ENCODE measurements at regions not wholly inside any gene's neighbourhood (a gene's known extent, or its start where the extent isn't known, plus 50 kb on each side); places are given as distances from the start of the nearest gene placed in this dataset.

DNA sequence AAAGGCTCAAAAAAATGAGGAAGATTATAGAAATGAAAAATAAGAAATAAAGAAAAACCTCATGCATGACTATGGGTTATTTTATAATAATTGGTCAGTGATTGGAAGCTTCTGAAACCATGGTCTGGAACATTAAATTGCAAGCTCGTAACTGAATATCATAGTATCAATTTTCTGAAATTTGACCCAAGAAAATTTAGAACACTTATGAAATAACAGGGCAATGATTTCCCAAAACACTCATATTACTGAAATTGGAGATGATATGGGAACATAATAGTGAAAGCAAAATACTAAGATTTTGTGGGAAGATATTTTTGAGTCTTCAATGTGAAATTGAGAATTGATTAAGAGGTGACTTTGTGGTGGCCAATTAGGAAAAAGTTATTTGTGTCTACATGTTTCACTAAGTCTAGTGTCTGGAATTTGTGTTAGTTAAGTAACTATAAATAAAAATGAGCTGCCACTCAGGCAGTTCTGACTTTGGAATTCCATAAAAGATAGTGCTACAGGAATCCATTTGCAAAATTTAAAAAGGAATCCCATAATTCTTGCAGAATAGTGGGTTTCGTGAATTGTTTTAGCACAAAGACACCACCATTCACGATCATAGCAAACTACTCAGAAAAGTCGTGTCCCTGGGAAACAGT is 603.0 kb downstream of the LMO7 start:
- H3K4me3 ChIP-seq (ENCODE audit: low read depth, low read length): no peak overlapping the region
- TF ChIP-seq, protein P1, sequence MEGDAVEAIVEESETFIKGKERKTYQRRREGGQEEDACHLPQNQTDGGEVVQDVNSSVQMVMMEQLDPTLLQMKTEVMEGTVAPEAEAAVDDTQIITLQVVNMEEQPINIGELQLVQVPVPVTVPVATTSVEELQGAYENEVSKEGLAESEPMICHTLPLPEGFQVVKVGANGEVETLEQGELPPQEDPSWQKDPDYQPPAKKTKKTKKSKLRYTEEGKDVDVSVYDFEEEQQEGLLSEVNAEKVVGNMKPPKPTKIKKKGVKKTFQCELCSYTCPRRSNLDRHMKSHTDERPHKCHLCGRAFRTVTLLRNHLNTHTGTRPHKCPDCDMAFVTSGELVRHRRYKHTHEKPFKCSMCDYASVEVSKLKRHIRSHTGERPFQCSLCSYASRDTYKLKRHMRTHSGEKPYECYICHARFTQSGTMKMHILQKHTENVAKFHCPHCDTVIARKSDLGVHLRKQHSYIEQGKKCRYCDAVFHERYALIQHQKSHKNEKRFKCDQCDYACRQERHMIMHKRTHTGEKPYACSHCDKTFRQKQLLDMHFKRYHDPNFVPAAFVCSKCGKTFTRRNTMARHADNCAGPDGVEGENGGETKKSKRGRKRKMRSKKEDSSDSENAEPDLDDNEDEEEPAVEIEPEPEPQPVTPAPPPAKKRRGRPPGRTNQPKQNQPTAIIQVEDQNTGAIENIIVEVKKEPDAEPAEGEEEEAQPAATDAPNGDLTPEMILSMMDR (IDR thresholded peaks at IDR 0.05; ENCODE audit: low read depth, low read length, missing control alignments): no peak
- no peak for DNase-seq (ENCODE audit: low read depth)

- TF ChIP-seq, protein P1 (IDR thresholded peaks at IDR 0.05; ENCODE audit: low read depth, low read length, missing control alignments): no peak
- no peak for DNase-seq (ENCODE audit: low read depth)
- H3K4me3 ChIP-seq (ENCODE audit: low read depth, low read length): no peak overlapping the region
Observed at GRCh38 chr13:76231522-76232167, 595.5 kb downstream of the LMO7 start.

GRCh38 chr13:76229281-76229680 is 593.2 kb downstream of the LMO7 start:
- H3K4me3 ChIP-seq (ENCODE audit: low read depth, low read length): no peak overlapping the region
- TF ChIP-seq, protein P1 (IDR thresholded peaks at IDR 0.05; ENCODE audit: low read depth, low read length, missing control alignments): no peak
- no peak for DNase-seq (ENCODE audit: low read depth)

GRCh38 chr13:76226941-76227340 is 590.8 kb downstream of the LMO7 start:
- no peak for DNase-seq (ENCODE audit: low read depth)
- TF ChIP-seq, protein P1 (IDR thresholded peaks at IDR 0.05; ENCODE audit: low read depth, low read length, missing control alignments): no peak
- H3K4me3 ChIP-seq (ENCODE audit: low read depth, low read length): no peak overlapping the region

DNA sequence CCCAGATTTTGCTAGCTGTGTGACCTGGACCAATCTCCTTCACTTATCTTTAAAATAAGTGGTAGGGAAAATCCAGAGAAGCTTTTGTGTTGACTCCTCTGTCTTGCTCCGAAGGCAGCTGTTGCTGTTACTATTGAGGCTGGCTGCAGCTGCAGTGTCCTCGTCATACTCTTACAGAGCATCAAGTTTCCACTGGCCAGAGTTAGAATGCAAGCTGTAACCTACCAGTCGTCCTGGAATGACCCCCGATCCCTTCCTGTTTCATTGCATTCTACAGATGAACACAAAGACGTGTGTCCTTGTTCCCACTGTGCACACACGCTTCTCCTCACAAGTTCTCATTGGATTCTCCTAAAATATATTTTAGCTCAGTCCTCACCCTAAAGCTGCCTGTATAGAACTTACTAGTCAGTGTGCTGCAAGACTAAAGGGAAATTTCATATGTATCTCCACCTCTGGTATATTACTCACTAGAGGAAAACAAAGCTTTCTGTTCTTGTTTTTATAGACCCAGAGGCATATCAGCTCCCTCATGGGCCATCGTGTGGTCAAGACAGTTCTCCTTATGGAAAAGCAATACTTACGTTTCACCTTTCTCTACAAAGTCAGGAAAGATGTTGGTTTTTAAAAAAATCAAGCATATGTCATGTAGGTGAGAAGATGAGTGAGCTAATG is 589.8 kb downstream of the LMO7 start:
- no peak for DNase-seq (ENCODE audit: low read depth)
- no peak overlapping the region for H3K4me3 ChIP-seq (ENCODE audit: low read depth, low read length)
- TF ChIP-seq, protein P1 (IDR thresholded peaks at IDR 0.05; ENCODE audit: low read depth, low read length, missing control alignments): no peak

DNA sequence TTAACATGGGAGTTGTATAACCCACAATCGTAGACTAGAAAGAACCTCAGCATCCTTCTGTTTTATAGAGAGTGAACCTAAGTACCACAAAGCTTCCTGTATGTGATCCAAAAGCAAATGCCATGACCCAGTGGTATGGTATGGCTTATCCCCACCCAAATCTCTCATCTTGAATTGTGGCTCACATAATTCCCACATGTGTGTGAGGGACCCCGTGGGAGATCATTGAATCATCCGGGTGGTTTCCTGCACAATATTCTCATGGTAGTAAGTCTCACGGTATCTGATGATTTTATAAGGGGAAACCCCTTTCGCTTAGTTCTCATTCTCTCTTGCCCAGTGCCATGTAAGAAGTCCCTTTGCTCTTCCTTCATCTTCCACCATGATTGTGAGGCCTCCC is 587.9 kb downstream of the LMO7 start:
- DNase-seq (ENCODE audit: low read depth): no peak
- TF ChIP-seq, protein P1 (IDR thresholded peaks at IDR 0.05; ENCODE audit: low read depth, low read length, missing control alignments): no peak
- H3K4me3 ChIP-seq (ENCODE audit: low read depth, low read length): no peak overlapping the region
